WTC11 (cell line): ENCODE measurements at regions not wholly inside any gene's neighbourhood (a gene's known extent, or its start where the extent isn't known, plus 50 kb on each side); places are given as distances from the start of the nearest gene placed in this dataset.

Experiments used
- ATAC-seq: fragments of 200-7000 bp; cut with Tn5 transposase; 2 replicates; pipeline ENCODE4 v1.10.0; 2021; ENCODE audit warnings: mild to moderate bottlenecking, moderate library complexity
- CTCF ChIA-PET: fragments of 300-600 bp; sonication (Branson Sonifier 250); formaldehyde crosslinking; loops from one replicate; lab custom pipeline; 2021; ENCODE audit warnings: antibody characterized with exemption; lab: Charles Lee
- POLR2A ChIA-PET: fragments of 350-600 bp; sonication (Branson Sonifier 250); formaldehyde crosslinking; loops from one replicate; lab custom pipeline; 2021; ENCODE audit warnings: antibody characterized with exemption; lab: Charles Lee
- DNase-seq: peaks from one replicate; pipeline ENCODE4 v3.0.0; 2021; ENCODE audit warnings: low spot score
- H3K27ac Mint-ChIP-seq: 2 replicates; pipeline ENCODE4 v1.8.0; 2021; ENCODE audit warnings: mixed read lengths
- H3K27me3 Mint-ChIP-seq: 2 replicates; pipeline ENCODE4 v1.8.0; 2021; ENCODE audit warnings: low read depth, mild to moderate bottlenecking, moderate library complexity, mixed read lengths
- H3K36me3 Mint-ChIP-seq: 2 replicates; pipeline ENCODE4 v1.8.0; 2021; ENCODE audit warnings: mixed read lengths
- H3K4me1 Mint-ChIP-seq: 2 replicates; pipeline ENCODE4 v1.8.0; 2022; ENCODE audit warnings: mixed read lengths
- H3K4me3 Mint-ChIP-seq: 2 replicates; pipeline ENCODE4 v1.8.0; 2021; ENCODE audit warnings: mild to moderate bottlenecking, moderate library complexity, mixed read lengths
- H3K9me3 Mint-ChIP-seq: 2 replicates; pipeline ENCODE4 v1.8.0; 2021; ENCODE audit warnings: mixed read lengths
- CBFB ChIP-seq: sonication (generic); formaldehyde crosslinking; IDR thresholded peaks from 2 replicates; pipeline ENCODE4 v1.8.1; 2022; ENCODE audit warnings: mild to moderate bottlenecking, low read depth, missing genetic modification reagents
- EMX1 ChIP-seq: fragments of 250-450 bp; sonication (Bioruptor Pico); IDR thresholded peaks from 2 replicates; pipeline ENCODE4 v1.8.0; 2021; ENCODE audit warnings: mild to moderate bottlenecking
- ESRRA ChIP-seq: sonication (generic); formaldehyde crosslinking; IDR thresholded peaks from 2 replicates; pipeline ENCODE4 v1.8.1; 2022; ENCODE audit warnings: mild to moderate bottlenecking, missing genetic modification reagents, borderline replicate concordance
- FOXJ3 ChIP-seq: sonication (generic); formaldehyde crosslinking; IDR thresholded peaks from 2 replicates; pipeline ENCODE4 v1.9.0; 2021; ENCODE audit warnings: missing genetic modification reagents, mild to moderate bottlenecking, borderline replicate concordance
- FOXP1 ChIP-seq: sonication (generic); formaldehyde crosslinking; IDR thresholded peaks from 2 replicates; pipeline ENCODE4 v1.8.0; 2022; ENCODE audit warnings: missing genetic modification reagents, mild to moderate bottlenecking, moderate library complexity, borderline replicate concordance
- HMGA2 ChIP-seq: fragments of 250-450 bp; sonication (Bioruptor Pico); IDR thresholded peaks from 2 replicates; pipeline ENCODE4 v1.4.0; 2021; ENCODE audit warnings: mild to moderate bottlenecking, moderate library complexity
- JUN ChIP-seq: sonication (generic); formaldehyde crosslinking; IDR thresholded peaks from 2 replicates; pipeline ENCODE4 v1.8.0; 2023; ENCODE audit warnings: mild to moderate bottlenecking, missing genetic modification reagents
- MXD4 ChIP-seq: fragments of 250-450 bp; sonication (Bioruptor Pico); IDR thresholded peaks from 2 replicates; pipeline ENCODE4 v1.8.0; 2021; ENCODE audit warnings: mild to moderate bottlenecking, moderate library complexity, borderline replicate concordance
- NR2C2 ChIP-seq: sonication (generic); formaldehyde crosslinking; IDR thresholded peaks from 2 replicates; pipeline ENCODE4 v1.8.0; 2022; ENCODE audit warnings: mild to moderate bottlenecking, missing genetic modification reagents
- SMAD3 ChIP-seq: sonication (generic); formaldehyde crosslinking; IDR thresholded peaks from 2 replicates; pipeline ENCODE4 v1.8.0; 2022; ENCODE audit warnings: missing genetic modification reagents, mild to moderate bottlenecking, borderline replicate concordance
- SOX15 ChIP-seq: fragments of 250-450 bp; sonication (Bioruptor Pico); IDR thresholded peaks from 2 replicates; pipeline ENCODE4 v1.9.0; 2021; ENCODE audit warnings: mild to moderate bottlenecking
- TEAD4 ChIP-seq: sonication (generic); formaldehyde crosslinking; IDR thresholded peaks from 2 replicates; pipeline ENCODE4 v1.8.0; 2022; ENCODE audit warnings: mild to moderate bottlenecking, missing genetic modification reagents
- TP53 ChIP-seq: sonication (generic); formaldehyde crosslinking; IDR thresholded peaks from 2 replicates; pipeline ENCODE4 v1.8.1; 2023; ENCODE audit warnings: mild to moderate bottlenecking, missing genetic modification reagents
- ZNF219 ChIP-seq: sonication (generic); formaldehyde crosslinking; IDR thresholded peaks from 2 replicates; pipeline ENCODE4 v1.8.0; 2023; ENCODE audit warnings: missing genetic modification reagents, mild to moderate bottlenecking, borderline replicate concordance
- ZNF317 ChIP-seq: sonication (generic); formaldehyde crosslinking; IDR thresholded peaks from 2 replicates; pipeline ENCODE4 v1.8.1; 2023; ENCODE audit warnings: low read depth, mild to moderate bottlenecking, moderate library complexity, missing genetic modification reagents, borderline replicate concordance
- ZNF671 ChIP-seq: fragments of 250-450 bp; sonication (Bioruptor Pico); IDR thresholded peaks from 2 replicates; pipeline ENCODE4 v1.8.0; 2021; ENCODE audit warnings: mild to moderate bottlenecking
- TF ChIP-seq, protein P1 (sequence below): sonication (generic); formaldehyde crosslinking; IDR thresholded peaks from 2 replicates; pipeline ENCODE4 v1.8.0; 2022; ENCODE audit warnings: missing genetic modification reagents
- TF ChIP-seq, protein P2 (sequence below): sonication (generic); formaldehyde crosslinking; IDR thresholded peaks from 2 replicates; pipeline ENCODE4 v1.8.0; 2023; ENCODE audit warnings: mild to moderate bottlenecking, missing genetic modification reagents
- TF ChIP-seq, protein P3 (sequence below): sonication (generic); formaldehyde crosslinking; IDR thresholded peaks from 2 replicates; pipeline ENCODE4 v1.8.0; 2022; ENCODE audit warnings: mild to moderate bottlenecking, missing genetic modification reagents
- TF ChIP-seq, protein P4 (sequence below): sonication (generic); formaldehyde crosslinking; IDR thresholded peaks from 2 replicates; pipeline ENCODE4 v1.8.1; 2023; ENCODE audit warnings: mild to moderate bottlenecking, missing genetic modification reagents, moderate library complexity
- TF ChIP-seq, protein P5 (sequence below): fragments of 250-450 bp; sonication (Bioruptor Pico); IDR thresholded peaks from 2 replicates; pipeline ENCODE4 v1.9.0; 2021; ENCODE audit warnings: mild to moderate bottlenecking

DNA sequence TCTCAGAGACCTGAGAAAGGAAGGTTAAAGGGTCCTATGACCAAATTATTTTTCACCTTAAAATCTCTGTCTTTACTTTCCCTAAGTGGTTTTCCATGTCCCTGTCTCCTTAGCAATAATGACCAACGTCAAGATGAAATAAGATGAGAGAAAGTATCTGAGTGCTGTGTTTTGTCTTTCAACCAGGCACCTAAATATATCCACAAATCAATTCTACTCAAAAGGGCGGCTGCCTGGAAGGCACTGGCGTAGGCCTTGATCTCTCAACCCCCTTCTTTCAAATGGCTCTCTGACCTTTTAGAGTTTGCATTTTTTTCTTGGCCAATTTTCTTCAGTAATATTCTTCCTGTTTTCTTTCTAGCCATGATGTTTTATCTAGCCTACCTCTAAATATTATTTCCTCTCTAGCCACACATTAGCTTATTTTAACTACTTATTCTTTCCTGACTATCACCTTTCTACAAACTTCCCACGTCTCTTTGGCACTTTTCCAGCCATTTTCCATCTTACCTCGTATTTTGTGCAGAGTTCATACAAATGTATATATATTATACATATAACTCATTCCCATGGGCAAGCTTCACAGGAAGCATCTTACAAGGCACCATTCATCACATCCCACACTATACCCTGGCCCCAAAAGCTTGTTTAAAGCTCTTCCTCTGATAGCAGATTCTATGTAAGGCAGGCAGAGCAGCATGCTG is 204.5 kb downstream of the SNX18 start:
- CTCF ChIA-PET = no interaction called here
- H3K27me3 Mint-ChIP-seq = no peaks in the 10 kb centered on the region
- no peak for DNase-seq
- H3K9me3 Mint-ChIP-seq = peaks cover 2% of the 10 kb centered on the region; the same call in 1 of the 2 replicates
- H3K4me3 Mint-ChIP-seq = no peak overlapping the region
- POLR2A ChIA-PET = no interaction called here
- no peak for ATAC-seq
- peaks cover 20% of the 10 kb centered on the region for H3K4me1 Mint-ChIP-seq
- no peak for TF ChIP-seq SOX15 (CRISPR knock-in tag)
- TF ChIP-seq, protein P1, sequence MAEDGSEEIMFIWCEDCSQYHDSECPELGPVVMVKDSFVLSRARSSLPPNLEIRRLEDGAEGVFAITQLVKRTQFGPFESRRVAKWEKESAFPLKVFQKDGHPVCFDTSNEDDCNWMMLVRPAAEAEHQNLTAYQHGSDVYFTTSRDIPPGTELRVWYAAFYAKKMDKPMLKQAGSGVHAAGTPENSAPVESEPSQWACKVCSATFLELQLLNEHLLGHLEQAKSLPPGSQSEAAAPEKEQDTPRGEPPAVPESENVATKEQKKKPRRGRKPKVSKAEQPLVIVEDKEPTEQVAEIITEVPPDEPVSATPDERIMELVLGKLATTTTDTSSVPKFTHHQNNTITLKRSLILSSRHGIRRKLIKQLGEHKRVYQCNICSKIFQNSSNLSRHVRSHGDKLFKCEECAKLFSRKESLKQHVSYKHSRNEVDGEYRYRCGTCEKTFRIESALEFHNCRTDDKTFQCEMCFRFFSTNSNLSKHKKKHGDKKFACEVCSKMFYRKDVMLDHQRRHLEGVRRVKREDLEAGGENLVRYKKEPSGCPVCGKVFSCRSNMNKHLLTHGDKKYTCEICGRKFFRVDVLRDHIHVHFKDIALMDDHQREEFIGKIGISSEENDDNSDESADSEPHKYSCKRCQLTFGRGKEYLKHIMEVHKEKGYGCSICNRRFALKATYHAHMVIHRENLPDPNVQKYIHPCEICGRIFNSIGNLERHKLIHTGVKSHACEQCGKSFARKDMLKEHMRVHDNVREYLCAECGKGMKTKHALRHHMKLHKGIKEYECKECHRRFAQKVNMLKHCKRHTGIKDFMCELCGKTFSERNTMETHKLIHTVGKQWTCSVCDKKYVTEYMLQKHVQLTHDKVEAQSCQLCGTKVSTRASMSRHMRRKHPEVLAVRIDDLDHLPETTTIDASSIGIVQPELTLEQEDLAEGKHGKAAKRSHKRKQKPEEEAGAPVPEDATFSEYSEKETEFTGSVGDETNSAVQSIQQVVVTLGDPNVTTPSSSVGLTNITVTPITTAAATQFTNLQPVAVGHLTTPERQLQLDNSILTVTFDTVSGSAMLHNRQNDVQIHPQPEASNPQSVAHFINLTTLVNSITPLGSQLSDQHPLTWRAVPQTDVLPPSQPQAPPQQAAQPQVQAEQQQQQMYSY (CRISPR knock-in tag) = no peak
- TF ChIP-seq TEAD4 = no peak
- no peak for TF ChIP-seq ZNF219 (CRISPR knock-in tag)
- TF ChIP-seq, protein P2, sequence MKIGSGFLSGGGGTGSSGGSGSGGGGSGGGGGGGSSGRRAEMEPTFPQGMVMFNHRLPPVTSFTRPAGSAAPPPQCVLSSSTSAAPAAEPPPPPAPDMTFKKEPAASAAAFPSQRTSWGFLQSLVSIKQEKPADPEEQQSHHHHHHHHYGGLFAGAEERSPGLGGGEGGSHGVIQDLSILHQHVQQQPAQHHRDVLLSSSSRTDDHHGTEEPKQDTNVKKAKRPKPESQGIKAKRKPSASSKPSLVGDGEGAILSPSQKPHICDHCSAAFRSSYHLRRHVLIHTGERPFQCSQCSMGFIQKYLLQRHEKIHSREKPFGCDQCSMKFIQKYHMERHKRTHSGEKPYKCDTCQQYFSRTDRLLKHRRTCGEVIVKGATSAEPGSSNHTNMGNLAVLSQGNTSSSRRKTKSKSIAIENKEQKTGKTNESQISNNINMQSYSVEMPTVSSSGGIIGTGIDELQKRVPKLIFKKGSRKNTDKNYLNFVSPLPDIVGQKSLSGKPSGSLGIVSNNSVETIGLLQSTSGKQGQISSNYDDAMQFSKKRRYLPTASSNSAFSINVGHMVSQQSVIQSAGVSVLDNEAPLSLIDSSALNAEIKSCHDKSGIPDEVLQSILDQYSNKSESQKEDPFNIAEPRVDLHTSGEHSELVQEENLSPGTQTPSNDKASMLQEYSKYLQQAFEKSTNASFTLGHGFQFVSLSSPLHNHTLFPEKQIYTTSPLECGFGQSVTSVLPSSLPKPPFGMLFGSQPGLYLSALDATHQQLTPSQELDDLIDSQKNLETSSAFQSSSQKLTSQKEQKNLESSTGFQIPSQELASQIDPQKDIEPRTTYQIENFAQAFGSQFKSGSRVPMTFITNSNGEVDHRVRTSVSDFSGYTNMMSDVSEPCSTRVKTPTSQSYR (CRISPR knock-in tag) = no peak
- TF ChIP-seq, protein P3, sequence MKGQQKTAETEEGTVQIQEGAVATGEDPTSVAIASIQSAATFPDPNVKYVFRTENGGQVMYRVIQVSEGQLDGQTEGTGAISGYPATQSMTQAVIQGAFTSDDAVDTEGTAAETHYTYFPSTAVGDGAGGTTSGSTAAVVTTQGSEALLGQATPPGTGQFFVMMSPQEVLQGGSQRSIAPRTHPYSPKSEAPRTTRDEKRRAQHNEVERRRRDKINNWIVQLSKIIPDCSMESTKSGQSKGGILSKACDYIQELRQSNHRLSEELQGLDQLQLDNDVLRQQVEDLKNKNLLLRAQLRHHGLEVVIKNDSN (CRISPR knock-in tag) = no peak
- TF ChIP-seq, protein P4, sequence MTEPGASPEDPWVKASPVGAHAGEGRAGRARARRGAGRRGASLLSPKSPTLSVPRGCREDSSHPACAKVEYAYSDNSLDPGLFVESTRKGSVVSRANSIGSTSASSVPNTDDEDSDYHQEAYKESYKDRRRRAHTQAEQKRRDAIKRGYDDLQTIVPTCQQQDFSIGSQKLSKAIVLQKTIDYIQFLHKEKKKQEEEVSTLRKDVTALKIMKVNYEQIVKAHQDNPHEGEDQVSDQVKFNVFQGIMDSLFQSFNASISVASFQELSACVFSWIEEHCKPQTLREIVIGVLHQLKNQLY (CRISPR knock-in tag) = no peak
- TF ChIP-seq FOXP1 (CRISPR knock-in tag) = no peak
- TF ChIP-seq FOXJ3 (CRISPR knock-in tag) = no peak
- no peak for TF ChIP-seq SMAD3 (CRISPR knock-in tag)
- no peak for TF ChIP-seq CBFB (CRISPR knock-in tag)
- TF ChIP-seq ESRRA (CRISPR knock-in tag) = no peak
- no peak for TF ChIP-seq JUN (CRISPR knock-in tag)
- no peak for TF ChIP-seq ZNF317
- no peak overlapping the region for H3K27ac Mint-ChIP-seq
- H3K36me3 Mint-ChIP-seq = no peaks in the 10 kb centered on the region

DNA sequence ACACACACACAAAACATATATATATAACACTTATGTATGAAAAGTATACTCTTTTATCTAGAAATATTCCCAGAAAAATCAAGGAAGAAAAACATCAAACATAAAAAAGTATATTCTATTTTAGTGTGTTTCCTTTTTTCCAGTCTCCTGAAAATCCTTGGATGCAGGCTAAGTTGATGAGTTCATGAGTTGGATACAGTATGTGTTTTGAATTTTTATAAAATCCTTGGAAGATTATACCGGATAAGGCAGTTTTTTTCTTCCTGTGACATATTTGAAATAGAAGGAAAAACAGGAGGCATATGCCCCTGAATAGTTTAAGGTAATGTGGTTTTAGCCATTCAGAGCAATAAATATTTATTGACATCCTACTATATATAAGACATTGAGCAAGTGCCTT is 203.6 kb downstream of the SNX18 start:
- H3K27ac Mint-ChIP-seq = no peak overlapping the region
- ATAC-seq = no peak
- CTCF ChIA-PET = no interaction called here
- TF ChIP-seq EMX1 (no peak), NR2C2 (no peak), TP53 (CRISPR knock-in tag) (no peak), HMGA2 (CRISPR knock-in tag) (no peak), MXD4 (CRISPR knock-in tag) (no peak), ZNF671 (CRISPR knock-in tag) (no peak)
- TF ChIP-seq, protein P1 (CRISPR knock-in tag) = no peak
- TF ChIP-seq, protein P5, sequence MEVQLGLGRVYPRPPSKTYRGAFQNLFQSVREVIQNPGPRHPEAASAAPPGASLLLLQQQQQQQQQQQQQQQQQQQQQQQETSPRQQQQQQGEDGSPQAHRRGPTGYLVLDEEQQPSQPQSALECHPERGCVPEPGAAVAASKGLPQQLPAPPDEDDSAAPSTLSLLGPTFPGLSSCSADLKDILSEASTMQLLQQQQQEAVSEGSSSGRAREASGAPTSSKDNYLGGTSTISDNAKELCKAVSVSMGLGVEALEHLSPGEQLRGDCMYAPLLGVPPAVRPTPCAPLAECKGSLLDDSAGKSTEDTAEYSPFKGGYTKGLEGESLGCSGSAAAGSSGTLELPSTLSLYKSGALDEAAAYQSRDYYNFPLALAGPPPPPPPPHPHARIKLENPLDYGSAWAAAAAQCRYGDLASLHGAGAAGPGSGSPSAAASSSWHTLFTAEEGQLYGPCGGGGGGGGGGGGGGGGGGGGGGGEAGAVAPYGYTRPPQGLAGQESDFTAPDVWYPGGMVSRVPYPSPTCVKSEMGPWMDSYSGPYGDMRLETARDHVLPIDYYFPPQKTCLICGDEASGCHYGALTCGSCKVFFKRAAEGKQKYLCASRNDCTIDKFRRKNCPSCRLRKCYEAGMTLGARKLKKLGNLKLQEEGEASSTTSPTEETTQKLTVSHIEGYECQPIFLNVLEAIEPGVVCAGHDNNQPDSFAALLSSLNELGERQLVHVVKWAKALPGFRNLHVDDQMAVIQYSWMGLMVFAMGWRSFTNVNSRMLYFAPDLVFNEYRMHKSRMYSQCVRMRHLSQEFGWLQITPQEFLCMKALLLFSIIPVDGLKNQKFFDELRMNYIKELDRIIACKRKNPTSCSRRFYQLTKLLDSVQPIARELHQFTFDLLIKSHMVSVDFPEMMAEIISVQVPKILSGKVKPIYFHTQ (CRISPR knock-in tag) = no peak

More for the DNA sequence above, 203.6 kb downstream of the SNX18 start:
- POLR2A ChIA-PET = no interaction called here
- Mint-ChIP-seq H3K36me3 (no peaks in the 10 kb centered on the region), H3K27me3 (no peaks in the 10 kb centered on the region), H3K4me3 (no peak overlapping the region), H3K4me1 (peaks cover 19% of the 10 kb centered on the region), H3K9me3 (peaks cover 8% of the 10 kb centered on the region; the same call in 1 of the 2 replicates)
- DNase-seq = no peak
